H1 (cell line): ENCODE measurements at regions not wholly inside any gene's neighbourhood (a gene's known extent, or its start where the extent isn't known, plus 50 kb on each side); places are given as distances from the start of the nearest gene placed in this dataset.

Source experiments
- CTCF ChIA-PET: fragments of 300-600 bp; sonication (Branson Sonifier 250); formaldehyde crosslinking; loops from one replicate; lab custom pipeline; 2021; ENCODE audit not compliant: partially characterized antibody; lab: Charles Lee
- POLR2A ChIA-PET: fragments of 300-600 bp; sonication (Branson Sonifier 250); formaldehyde crosslinking; loops from one replicate; lab custom pipeline; 2021; ENCODE audit warnings: inconsistent platforms; ENCODE audit not compliant: partially characterized antibody; lab: Charles Lee
- DNase-seq, 2 experiments: peaks; one replicate each; pipeline versions ENCODE4 v3.0.0 to v3.0.0-alpha.2; 2010 to 2022; ENCODE audit warnings: low spot score in 2 of 2, low read depth in 1 of 2, mixed read lengths in 1 of 2
- FAIRE-seq: peaks from 2 replicates; lab custom pipeline; 2011; peaks lifted over from hg19 to GRCh38; lab: Jason Lieb, UNC
- H2AFZ ChIP-seq: 2 replicates; pipeline ENCODE4 v1.8.1; 2012; ENCODE audit warnings: low read length, inconsistent platforms
- H2AK5ac ChIP-seq: 2 replicates; pipeline ENCODE4 v1.6.1; 2013; ENCODE audit warnings: low read depth, low read length
- H2BK120ac ChIP-seq: replicated peaks from 2 replicates; pipeline ENCODE3; 2013; ENCODE audit warnings: low read depth, low read length, inconsistent platforms
- H2BK12ac ChIP-seq: 2 replicates; pipeline ENCODE4 v1.6.1; 2013; ENCODE audit warnings: low read depth, low read length
- H2BK15ac ChIP-seq: 2 replicates; pipeline ENCODE4 v1.6.1; 2013; ENCODE audit warnings: low read length
- H2BK20ac ChIP-seq: 2 replicates; pipeline ENCODE4 v1.6.1; 2013; ENCODE audit warnings: low read length
- H2BK5ac ChIP-seq: 2 replicates; pipeline ENCODE4 v1.6.1; 2013; ENCODE audit warnings: low read depth, low read length
- H3K14ac ChIP-seq: 2 replicates; pipeline ENCODE4 v1.6.1; 2013; ENCODE audit warnings: inconsistent platforms; ENCODE audit not compliant: insufficient read length
- H3K18ac ChIP-seq: 2 replicates; pipeline ENCODE4 v1.6.1; 2013; ENCODE audit warnings: low read length; ENCODE audit errors: extremely low read depth
- H3K23ac ChIP-seq: 2 replicates; pipeline ENCODE4 v1.6.1; 2013; ENCODE audit warnings: inconsistent platforms; ENCODE audit not compliant: insufficient read length
- H3K23me2 ChIP-seq: 2 replicates; pipeline ENCODE4 v1.6.1; 2013; ENCODE audit warnings: low read depth, low read length
- H3K27ac ChIP-seq: 2 replicates; pipeline ENCODE4 v1.6.1; 2011; ENCODE audit warnings: low read depth, low read length, inconsistent platforms
- H3K27me3 ChIP-seq, 4 experiments: replicated peaks in 1 of 4; 1 replicate in 1 of 4; 2 replicates in 3 of 4; pipeline versions ENCODE4 v1.6.1 to v1.8.1; 2011 to 2013; ENCODE audit warnings: low read length in 3 of 4, mild to moderate bottlenecking in 3 of 4, inconsistent platforms in 2 of 4, mixed read lengths in 2 of 4, moderate library complexity in 1 of 4; ENCODE audit not compliant: control insufficient read depth in 3 of 4, insufficient read depth in 3 of 4; ENCODE audit errors: extremely low read depth in 1 of 4
- H3K36me3 ChIP-seq, 4 experiments: 2 replicates each; pipeline versions ENCODE4 v1.6.1 to v1.8.1; 2011 to 2013; ENCODE audit warnings: mild to moderate bottlenecking in 4 of 4, low read length in 3 of 4, moderate library complexity in 2 of 4, control low read depth in 1 of 4, inconsistent platforms in 1 of 4; ENCODE audit not compliant: insufficient read depth in 4 of 4, control insufficient read depth in 2 of 4
- H3K4ac ChIP-seq: replicated peaks from 2 replicates; pipeline ENCODE3; 2013; ENCODE audit warnings: low read length, low read depth, mixed read lengths, inconsistent platforms; ENCODE audit not compliant: insufficient read length
- H3K4me1 ChIP-seq, 4 experiments: replicated peaks in 1 of 4; 1 replicate in 1 of 4; 2 replicates in 3 of 4; pipeline versions ENCODE4 v1.6.1 to v1.8.1; 2011 to 2013; ENCODE audit warnings: low read length in 3 of 4, inconsistent platforms in 2 of 4, mixed read lengths in 1 of 4; ENCODE audit not compliant: insufficient read depth in 4 of 4, control insufficient read depth in 3 of 4
- H3K4me2 ChIP-seq, 2 experiments: 2 replicates each; pipeline versions ENCODE4 v1.6.1 to v1.8.1; 2011 to 2013; ENCODE audit warnings: low read depth in 2 of 2, low read length in 2 of 2, control low read depth in 1 of 2, inconsistent platforms in 1 of 2, mild to moderate bottlenecking in 1 of 2; ENCODE audit not compliant: insufficient read depth in 1 of 2
- H3K4me3 ChIP-seq, 4 experiments: fragments of 200-600, 300-600 bp in 1 of 4; sonication (generic), shearing (Covaris generic), sonication (Bioruptor Twin) in 1 of 4; 2 replicates each; pipeline versions ENCODE4 v1.5.1 to v1.8.1; 2011 to 2016; ENCODE audit warnings: low read length in 4 of 4, low read depth in 3 of 4, control low read depth in 2 of 4, inconsistent platforms in 2 of 4, mild to moderate bottlenecking in 2 of 4, mixed read lengths in 1 of 4, moderate library complexity in 1 of 4; ENCODE audit not compliant: insufficient read depth in 2 of 4; ENCODE audit errors: extremely low read depth in 1 of 4
- H3K56ac ChIP-seq: replicated peaks from 2 replicates; pipeline ENCODE3; 2013; ENCODE audit warnings: low read depth, mild to moderate bottlenecking, mixed read lengths, low read length, inconsistent platforms; ENCODE audit not compliant: insufficient read length
- H3K79me1 ChIP-seq: 2 replicates; pipeline ENCODE4 v1.6.1; 2013; ENCODE audit warnings: low read depth, low read length, control low read depth
- H3K79me2 ChIP-seq, 2 experiments: 2 replicates each; pipeline versions ENCODE4 v1.6.1 to v1.8.1; 2012 to 2013; ENCODE audit warnings: low read length in 2 of 2, mild to moderate bottlenecking in 2 of 2, inconsistent platforms in 1 of 2; ENCODE audit not compliant: insufficient read depth in 2 of 2, control insufficient read depth in 1 of 2
- H3K9ac ChIP-seq, 4 experiments: replicated peaks in 1 of 4; 1 replicate in 1 of 4; 2 replicates in 3 of 4; pipeline versions ENCODE4 v1.6.1 to v1.8.1; 2011 to 2013; ENCODE audit warnings: low read depth in 3 of 4, low read length in 3 of 4, control low read depth in 2 of 4, mild to moderate bottlenecking in 2 of 4, moderate library complexity in 2 of 4, inconsistent platforms in 1 of 4; ENCODE audit errors: extremely low read depth in 1 of 4
- H3K9me3 ChIP-seq, 2 experiments: 2 replicates each; pipeline versions ENCODE4 v1.6.1 to v1.8.1; 2012 to 2013; ENCODE audit warnings: mild to moderate bottlenecking in 2 of 2, moderate library complexity in 2 of 2, control low read depth in 1 of 2, inconsistent platforms in 1 of 2, low read depth in 1 of 2, low read length in 1 of 2, mixed read lengths in 1 of 2; ENCODE audit not compliant: insufficient read depth in 2 of 2
- H4K20me1 ChIP-seq, 2 experiments: replicated peaks in 1 of 2; 2 replicates each; pipeline versions ENCODE3 to v1.8.1; 2011 to 2013; ENCODE audit warnings: inconsistent platforms in 2 of 2, low read length in 2 of 2, mild to moderate bottlenecking in 1 of 2; ENCODE audit not compliant: insufficient read depth in 2 of 2, control insufficient read depth in 1 of 2
- H4K5ac ChIP-seq: 2 replicates; pipeline ENCODE4 v1.6.1; 2013; ENCODE audit warnings: low read length, low read depth, mixed read lengths, inconsistent platforms; ENCODE audit not compliant: insufficient read length
- H4K8ac ChIP-seq: 2 replicates; pipeline ENCODE4 v1.8.0; 2013; ENCODE audit warnings: mild to moderate bottlenecking, moderate library complexity, low read length, inconsistent platforms; ENCODE audit not compliant: insufficient read depth; ENCODE audit errors: extremely low read depth
- H4K91ac ChIP-seq: replicated peaks from 2 replicates; pipeline ENCODE3; 2013; ENCODE audit warnings: low read length, mixed read lengths, inconsistent platforms; ENCODE audit not compliant: insufficient read length
- EGR1 ChIP-seq: IDR thresholded peaks from 2 replicates; pipeline ENCODE4 v1.6.1; 2011; ENCODE audit warnings: low read depth, low read length, borderline replicate concordance
- TEAD4 ChIP-seq: IDR thresholded peaks from 2 replicates; pipeline ENCODE4 v1.6.1; 2012; ENCODE audit warnings: low read depth, low read length, inconsistent platforms, mixed read lengths
- whole genome bisulfite sequencing, 2 experiments: shearing (Covaris generic) in 1 of 2; methylation state at CpG; one replicate each; pipeline versions ENCODE4 v1.1.6 to v1.1.7; 2013 to 2015; ENCODE audit warnings: low lambda C conversion rate in 2 of 2, mixed read lengths in 2 of 2, inconsistent platforms in 1 of 2, low coverage in 1 of 2, missing lambda C conversion rate in 1 of 2; ENCODE audit not compliant: insufficient replicate concordance in 2 of 2, insufficient coverage in 1 of 2, insufficient read length in 1 of 2; ENCODE audit errors: extremely low coverage in 1 of 2, missing lambda C conversion rate in 1 of 2; 5-methylcytosine and 5-hydroxymethylcytosine counted together

GRCh38 chr7:117941138-117941810 lies 68.0 kb upstream of the CTTNBP2 start:
- H2BK5ac ChIP-seq: no peak overlapping the region
- no peak overlapping the region for H3K4ac ChIP-seq
- TF ChIP-seq TEAD4: no peak
- TF ChIP-seq EGR1: no peak
- TF ChIP-seq, all 59 proteins: peak for 0
- Histone ChIP-seq H4K20me1 (no peaks in the 10 kb centered on the region), H3K9ac (no peak overlapping the region), H4K8ac (no peak overlapping the region), H3K4me3 (no peak overlapping the region), H3K4me2 (no peak overlapping the region), H2BK12ac (no peak overlapping the region), H4K91ac (no peak overlapping the region), H4K5ac (no peak overlapping the region), H3K9me3 (no peaks in the 10 kb centered on the region), H3K23ac (no peak overlapping the region), H3K27ac (no peak overlapping the region), H3K27me3 (0 out of 7 replicates have a peak, but pooled peaks cover 0 to 7% (median 0%) of the 10 kb centered on the region in 4 experiments), H2AK5ac (no peak overlapping the region), H2AFZ (no peak overlapping the region), H3K23me2 (no peaks in the 10 kb centered on the region), H3K4me1 (peaks cover 0 to 2% (median 0%) of the 10 kb centered on the region in 4 experiments; a peak in 2 of 7 replicates), H3K36me3 (no peaks in the 10 kb centered on the region), H3K56ac (no peak overlapping the region), H3K79me1 (no peaks in the 10 kb centered on the region), H3K14ac (no peak overlapping the region), H3K79me2 (no peaks in the 10 kb centered on the region), H2BK120ac (no peak overlapping the region), H2BK20ac (no peak overlapping the region), H2BK15ac (no peak overlapping the region), H3K18ac (no peak overlapping the region)
- FAIRE-seq (no peak), DNase-seq (no peak)
- ChIA-PET POLR2A (no interaction called here), CTCF (interaction anchor here (0.7 kb wide), 1 partner anchor 9 kb away, joined by 4 read pairs; no protein-coding TSS in a partner anchor)
- WGBS, 2 experiments: 90% methylated on average over 4 of the region's 4 CpGs; no CpG with 5 or more reads in 1 of the 2 experiments
